Right lobe of liver (tissue), 6 donors: ENCODE measurements at regions not wholly inside any gene's neighbourhood (a gene's known extent, or its start where the extent isn't known, plus 50 kb on each side); places are given as distances from the start of the nearest gene placed in this dataset.
A peak's percentile ranks its signal among the peaks of the same experiment; 100 is the strongest.

Experiments used
- ATAC-seq, 4 donors: fragments of 200-7000 bp; cut with Tn5 transposase; one replicate each; pipeline ENCODE4 v1.9.1; 2020; ENCODE audit warnings: mild to moderate bottlenecking in 4 of 4, moderate library complexity in 4 of 4
- DNase-seq, 3 donors: peaks; one replicate each; pipeline ENCODE4 v3.0.0-alpha.2; 2020
- H3K27ac ChIP-seq, 3 donors: fragments of 200-600 bp; one replicate each; pipeline ENCODE4 v1.8.0; 2022
- H3K27me3 ChIP-seq, 2 donors: fragments of 200-600 bp; one replicate each; pipeline ENCODE4 v1.8.0; 2022
- H3K36me3 ChIP-seq, 4 donors: fragments of 200-600 bp; sonication (generic) in 1 of 4; one replicate each; pipeline versions ENCODE4 v1.5.1 to v1.8.0; 2017 to 2022; ENCODE audit warnings: control low read depth in 1 of 4
- H3K4me1 ChIP-seq, 4 donors: fragments of 200-600 bp; sonication (generic) in 1 of 4; one replicate each; pipeline versions ENCODE4 v1.5.1 to v1.8.0; 2017 to 2022; ENCODE audit warnings: control low read depth in 1 of 4
- H3K4me3 ChIP-seq, 3 donors: fragments of 200-600 bp; one replicate each; pipeline ENCODE4 v1.8.0; 2022
- H3K9me3 ChIP-seq, 4 donors: fragments of 200-600 bp; sonication (generic) in 1 of 4; one replicate each; pipeline versions ENCODE4 v1.5.1 to v1.8.0; 2017 to 2022; ENCODE audit warnings: control low read depth in 1 of 4
- POLR2A ChIP-seq: fragments of 450-650 bp; IDR thresholded peaks from one replicate; pipeline ENCODE4 v1.6.1; 2017; ENCODE audit warnings: antibody characterized with exemption, mild to moderate bottlenecking
- WGBS: methylation state at CpG from one replicate; pipeline ENCODE4 v1.1.6; 2018; ENCODE audit warnings: low coverage, low lambda C conversion rate; ENCODE audit not compliant: insufficient coverage; ENCODE audit errors: missing lambda C conversion rate; 5-methylcytosine and 5-hydroxymethylcytosine counted together
- intact Hi-C, 2 donors: fragments of 100-400 bp; cut with DNase I; formaldehyde crosslinking; loops; one replicate each; pipeline versions ENCODE4 v1.11.2 to v1.14.1; 2022
- TF ChIP-seq, protein P1 (sequence below), 4 donors: fragments of 200-600 bp in 3 of 4; fragments of 450-650 bp in 1 of 4; IDR thresholded peaks; one replicate each; pipeline versions ENCODE4 v1.5.1 to v1.8.0; 2016 to 2022; ENCODE audit warnings: antibody characterized with exemption in 4 of 4, mild to moderate bottlenecking in 2 of 4
- donor health status: DM: no; HTN: yes; CAD: no.
- donor health status: DM: no; HTN: no; CAD: no.
- donor health status: DM: no; HTN: no; CAD: no.
- donor health status: DM: no; HTN: yes; CAD: no.
- donor health status: DM: no; HTN: yes; CAD: no.

DNA sequence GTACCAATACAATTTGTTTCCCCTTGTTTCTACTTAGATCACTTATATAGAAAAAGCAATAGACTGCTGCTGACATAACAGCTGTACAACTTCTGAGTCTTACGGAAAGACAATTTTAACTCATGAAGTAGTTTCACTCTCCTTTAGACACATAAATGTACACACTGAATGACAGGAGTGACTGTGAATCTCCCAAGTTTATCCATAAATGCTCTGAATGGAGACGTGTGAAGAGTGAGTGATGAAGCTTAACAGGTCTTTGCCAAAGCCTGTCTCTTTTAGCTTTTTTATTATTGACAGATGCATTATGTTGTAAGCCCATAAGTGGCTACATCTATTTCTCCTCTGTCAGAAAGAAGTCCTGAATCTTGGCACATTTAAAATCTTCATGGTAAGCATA, 265.9 kb downstream of the TRIM36 start:
- TF ChIP-seq, protein P1, sequence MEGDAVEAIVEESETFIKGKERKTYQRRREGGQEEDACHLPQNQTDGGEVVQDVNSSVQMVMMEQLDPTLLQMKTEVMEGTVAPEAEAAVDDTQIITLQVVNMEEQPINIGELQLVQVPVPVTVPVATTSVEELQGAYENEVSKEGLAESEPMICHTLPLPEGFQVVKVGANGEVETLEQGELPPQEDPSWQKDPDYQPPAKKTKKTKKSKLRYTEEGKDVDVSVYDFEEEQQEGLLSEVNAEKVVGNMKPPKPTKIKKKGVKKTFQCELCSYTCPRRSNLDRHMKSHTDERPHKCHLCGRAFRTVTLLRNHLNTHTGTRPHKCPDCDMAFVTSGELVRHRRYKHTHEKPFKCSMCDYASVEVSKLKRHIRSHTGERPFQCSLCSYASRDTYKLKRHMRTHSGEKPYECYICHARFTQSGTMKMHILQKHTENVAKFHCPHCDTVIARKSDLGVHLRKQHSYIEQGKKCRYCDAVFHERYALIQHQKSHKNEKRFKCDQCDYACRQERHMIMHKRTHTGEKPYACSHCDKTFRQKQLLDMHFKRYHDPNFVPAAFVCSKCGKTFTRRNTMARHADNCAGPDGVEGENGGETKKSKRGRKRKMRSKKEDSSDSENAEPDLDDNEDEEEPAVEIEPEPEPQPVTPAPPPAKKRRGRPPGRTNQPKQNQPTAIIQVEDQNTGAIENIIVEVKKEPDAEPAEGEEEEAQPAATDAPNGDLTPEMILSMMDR (IDR thresholded peaks at IDR 0.05) = no peak
- no peak for TF ChIP-seq POLR2A
- no peaks in the 10 kb centered on the region for H3K36me3 ChIP-seq
- DNase-seq (no peak), ATAC-seq (no peak)
- no peak overlapping the region for H3K4me3 ChIP-seq
- no peak overlapping the region for H3K27ac ChIP-seq
- no peaks in the 10 kb centered on the region for H3K4me1 ChIP-seq
- H3K27me3 ChIP-seq = no peaks in the 10 kb centered on the region
- intact Hi-C loops = no loop called here
- H3K9me3 ChIP-seq = no peaks in the 10 kb centered on the region
- WGBS = 72% methylated on average over 2 of the region's 2 CpGs

DNA sequence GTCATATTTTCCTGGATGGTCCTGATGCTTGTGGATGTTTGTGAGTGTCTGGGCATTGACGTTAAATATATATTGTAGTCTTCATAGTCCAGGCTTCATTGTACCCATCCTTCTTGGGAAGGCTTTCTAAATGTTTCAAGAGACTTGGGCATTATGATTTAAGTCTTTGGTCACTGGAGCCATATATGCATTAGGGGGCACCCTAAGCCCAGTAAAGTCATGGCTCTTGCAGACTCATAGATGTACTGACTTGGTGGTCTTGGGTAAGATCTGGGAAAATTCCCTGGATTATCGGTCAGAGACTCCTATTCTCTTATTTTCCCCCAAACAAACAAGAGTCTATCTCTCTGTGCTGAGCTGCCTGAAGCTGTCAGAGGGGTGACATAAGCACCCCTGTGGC, 271.1 kb downstream of the TRIM36 start:
- DNase-seq (no peak), ATAC-seq (no peak)
- H3K27me3 ChIP-seq = no peaks in the 10 kb centered on the region
- intact Hi-C loops = no loop called here
- WGBS = 57% methylated on average over 2 of the region's 2 CpGs
- TF ChIP-seq, protein P1 (IDR thresholded peaks at IDR 0.05) = peak in 1 of 4 donors; percentile 18
- TF ChIP-seq POLR2A = no peak
- no peak overlapping the region for H3K4me3 ChIP-seq
- no peak overlapping the region for H3K27ac ChIP-seq
- no peaks in the 10 kb centered on the region for H3K4me1 ChIP-seq
- no peaks in the 10 kb centered on the region for H3K9me3 ChIP-seq
- H3K36me3 ChIP-seq = no peaks in the 10 kb centered on the region

DNA sequence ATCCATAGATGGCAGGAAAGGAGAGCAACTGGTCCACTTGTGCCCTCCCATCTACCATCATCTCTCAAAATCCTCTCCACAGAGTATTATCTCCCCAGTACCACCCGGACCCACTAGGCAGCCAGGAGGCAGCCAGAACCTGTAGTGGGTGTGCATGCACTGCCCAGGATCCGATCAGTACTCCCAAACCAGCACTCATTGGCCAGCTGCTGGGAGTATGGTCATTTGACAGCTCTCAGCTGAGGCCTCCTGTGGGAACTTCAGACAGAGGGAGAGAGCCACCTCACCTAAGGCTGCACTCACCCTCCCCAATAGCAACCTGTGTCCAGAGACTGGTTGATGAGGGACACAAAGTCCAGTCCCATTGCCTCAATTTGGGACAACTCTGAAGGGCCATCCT, 286.0 kb downstream of the TRIM36 start:
- peak in 1 of 4 donors; percentile 7 for ATAC-seq
- TF ChIP-seq POLR2A = no peak
- TF ChIP-seq, protein P1 (IDR thresholded peaks at IDR 0.05) = no peak
- Histone ChIP-seq H3K27ac (no peak overlapping the region), H3K4me1 (no peaks in the 10 kb centered on the region), H3K27me3 (no peaks in the 10 kb centered on the region), H3K9me3 (no peaks in the 10 kb centered on the region), H3K36me3 (no peaks in the 10 kb centered on the region), H3K4me3 (no peak overlapping the region)
- 33% methylated on average over 1 of the region's 2 CpGs for WGBS
- intact Hi-C loops = no loop called here
- DNase-seq = no peak

DNA sequence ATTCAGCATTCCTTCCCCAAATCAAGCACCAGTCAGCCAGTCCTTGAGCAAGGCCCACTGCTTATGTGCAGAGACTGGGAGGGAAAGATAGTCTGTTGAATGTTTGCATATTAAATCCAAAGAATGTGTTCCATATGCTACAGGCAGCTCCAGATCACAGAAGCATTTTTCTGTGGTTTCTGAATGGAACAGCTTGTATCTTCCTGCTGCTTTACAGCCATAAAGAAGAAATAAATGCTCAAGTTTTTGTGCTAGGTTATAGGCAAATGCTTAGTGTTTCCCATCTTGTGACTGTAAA, 310.3 kb downstream of the TRIM36 start:
- no peak for ATAC-seq
- H3K4me3 ChIP-seq = no peak overlapping the region
- H3K36me3 ChIP-seq = no peaks in the 10 kb centered on the region
- DNase-seq = no peak
- no peaks in the 10 kb centered on the region for H3K9me3 ChIP-seq
- no peak overlapping the region for H3K27ac ChIP-seq
- no peaks in the 10 kb centered on the region for H3K4me1 ChIP-seq
- no peak for TF ChIP-seq POLR2A
- TF ChIP-seq, protein P1 (IDR thresholded peaks at IDR 0.05) = no peak
- intact Hi-C loops = no loop called here
- no peaks in the 10 kb centered on the region for H3K27me3 ChIP-seq

DNA sequence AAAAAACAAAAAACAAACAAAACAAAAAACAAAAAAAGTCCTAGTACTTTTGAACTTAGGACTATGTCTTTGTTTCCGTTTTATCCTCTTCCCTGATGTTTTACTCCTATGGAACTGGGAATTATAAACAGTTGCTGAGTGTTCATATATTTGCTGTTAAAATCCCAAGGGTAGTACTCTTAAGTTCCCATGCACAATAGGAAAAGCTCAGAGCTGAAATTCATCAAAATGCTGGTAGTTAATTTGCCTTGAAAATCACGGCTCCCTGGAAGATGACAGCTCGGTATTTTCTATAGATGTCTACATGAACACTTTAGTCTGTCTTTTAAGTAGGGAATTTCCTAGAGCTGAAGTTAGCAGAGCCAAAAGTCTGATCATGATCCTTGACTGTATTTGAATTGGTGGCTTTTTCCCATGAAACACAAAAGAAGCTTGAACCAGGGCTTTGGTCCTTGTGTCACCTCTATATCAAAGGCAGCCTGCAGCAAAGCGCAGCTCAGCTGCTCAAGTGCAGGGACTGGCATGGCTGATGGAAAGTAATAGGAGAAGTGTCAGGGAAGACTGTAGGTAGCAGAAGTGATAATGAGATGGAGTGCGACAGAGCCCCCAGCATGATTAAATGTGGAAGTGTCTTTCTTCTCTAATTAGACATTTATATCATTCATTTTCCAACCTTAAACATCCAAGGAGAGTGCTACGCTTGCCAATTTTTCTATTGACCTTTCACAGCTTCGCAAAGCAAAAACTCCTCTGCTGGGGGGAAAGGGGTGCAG, 310.9 kb downstream of the TRIM36 start:
- H3K4me3 ChIP-seq = no peak overlapping the region
- ATAC-seq = no peak
- H3K27me3 ChIP-seq = no peaks in the 10 kb centered on the region
- WGBS = 66% methylated on average over 7 of the region's 7 CpGs
- DNase-seq = no peak
- H3K9me3 ChIP-seq = no peaks in the 10 kb centered on the region
- no peak overlapping the region for H3K27ac ChIP-seq
- no peaks in the 10 kb centered on the region for H3K36me3 ChIP-seq
- TF ChIP-seq POLR2A = no peak
- TF ChIP-seq, protein P1 (IDR thresholded peaks at IDR 0.05) = no peak
- intact Hi-C loops = no loop called here
- H3K4me1 ChIP-seq = no peaks in the 10 kb centered on the region
